GM12878 (cell line): ENCODE measurements at regions not wholly inside any gene's neighbourhood (a gene's known extent, or its start where the extent isn't known, plus 50 kb on each side); places are given as distances from the start of the nearest gene placed in this dataset.

Source experiments
- ATAC-seq: fragments of 200-7000 bp; cut with Tn5 transposase; 3 replicates; pipeline ENCODE4 v1.9.1; 2020; ENCODE audit warnings: mild to moderate bottlenecking, moderate library complexity
- BruUV-seq: library from RNA; stranded (reverse); fragments of 400-500 nt; replicated peaks from 2 replicates; lab custom pipeline; 2021; lab: Mats Ljungman, UMichigan
- CTCF ChIA-PET: fragments of 300-600 bp; sonication (Branson Sonifier 250); formaldehyde crosslinking; extraction: SDS; loops from one replicate; lab custom pipeline; 2021; ENCODE audit warnings: inconsistent platforms; lab: Yijun Ruan, JAX
- POLR2A ChIA-PET: fragments of 350-600 bp; formaldehyde crosslinking; extraction: SDS; loops from one replicate; lab custom pipeline; 2021; ENCODE audit warnings: inconsistent platforms; lab: Charles Lee
- RAD21 ChIA-PET: fragments of 300-600 bp; sonication (Branson Sonifier 250); formaldehyde crosslinking; loops from one replicate; lab custom pipeline; 2023; ENCODE audit warnings: antibody characterized with exemption; ENCODE audit not compliant: unreplicated experiment; lab: Charles Lee
- SMC1A ChIA-PET: fragments of 300-600 bp; sonication (Branson Sonifier 250); formaldehyde crosslinking; loops from one replicate; lab custom pipeline; 2023; ENCODE audit not compliant: unreplicated experiment, uncharacterized antibody; lab: Charles Lee
- DNase-seq: peaks from one replicate; pipeline ENCODE4 v3.0.0-alpha.2; 2011; ENCODE audit warnings: low read depth, low spot score
- FAIRE-seq: peaks from 3 replicates; lab custom pipeline; 2011; peaks lifted over from hg19 to GRCh38; lab: Jason Lieb, UNC
- H2AFZ ChIP-seq: 2 replicates; pipeline ENCODE4 v1.6.0; 2011; ENCODE audit warnings: low read depth, low read length, control low read depth; ENCODE audit not compliant: control insufficient read depth
- H3K27ac ChIP-seq: 2 replicates; pipeline ENCODE4 v1.5.1; 2011; ENCODE audit warnings: control low read depth; ENCODE audit not compliant: control insufficient read depth, insufficient read depth
- H3K27me3 ChIP-seq, 2 experiments: replicated peaks in 1 of 2; 2 replicates each; pipeline versions ENCODE4 v1.6.0 to v1.6.1; 2011; ENCODE audit warnings: low read length in 1 of 2; ENCODE audit not compliant: control insufficient read depth in 2 of 2, insufficient read depth in 2 of 2
- H3K36me3 ChIP-seq, 2 experiments: 2 replicates each; pipeline ENCODE4 v1.5.1; 2011; ENCODE audit warnings: low read length in 1 of 2; ENCODE audit not compliant: control insufficient read depth in 2 of 2, insufficient read depth in 2 of 2
- H3K4me1 ChIP-seq: 2 replicates; pipeline ENCODE4 v1.6.1; 2011; ENCODE audit warnings: mild to moderate bottlenecking, low read length, moderate library complexity, mixed read lengths; ENCODE audit not compliant: control insufficient read depth, insufficient read depth
- H3K4me2 ChIP-seq: 2 replicates; pipeline ENCODE4 v1.6.0; 2011; ENCODE audit warnings: control low read depth; ENCODE audit not compliant: control insufficient read depth, insufficient read depth
- H3K4me3 ChIP-seq: fragments of 200-600 bp; sonication (generic); 2 replicates; pipeline ENCODE4 v1.5.1; 2016
- H3K79me2 ChIP-seq: 2 replicates; pipeline ENCODE4 v1.6.0; 2011; ENCODE audit warnings: low read length; ENCODE audit not compliant: control insufficient read depth, insufficient read depth
- H3K9ac ChIP-seq: 2 replicates; pipeline ENCODE4 v1.8.0; 2011; ENCODE audit warnings: low read length, control low read depth, mixed read lengths; ENCODE audit not compliant: control insufficient read depth, insufficient read depth
- H3K9me3 ChIP-seq: replicated peaks from 3 replicates; pipeline ENCODE4 v1.5.1; 2011; ENCODE audit warnings: mild to moderate bottlenecking, low read length; ENCODE audit not compliant: control insufficient read depth, insufficient read depth
- H4K20me1 ChIP-seq: 2 replicates; pipeline ENCODE4 v1.6.0; 2011; ENCODE audit not compliant: control insufficient read depth, insufficient read depth
- CBX3 ChIP-seq: fragments of 200-600 bp; sonication (generic); IDR thresholded peaks from 2 replicates; pipeline ENCODE4 v1.6.1; 2016; ENCODE audit warnings: low read depth, borderline replicate concordance
- CTCF ChIP-seq, 3 experiments: IDR thresholded peaks in 2 of 3; conservative IDR thresholded peaks in 1 of 3; 2 replicates each; pipeline ENCODE4 v1.5.1; 2011; ENCODE audit warnings: low read depth in 3 of 3, low read length in 3 of 3, mild to moderate bottlenecking in 3 of 3, control low read depth in 2 of 3, moderate library complexity in 2 of 3, inconsistent platforms in 1 of 3, mixed read lengths in 1 of 3; ENCODE audit not compliant: control insufficient read depth in 2 of 3, insufficient read depth in 1 of 3; ENCODE audit errors: extremely low read depth in 1 of 3
- NR2F1 ChIP-seq: fragments of 450-650 bp; conservative IDR thresholded peaks from 2 replicates; pipeline ENCODE4 v1.6.1; 2017; ENCODE audit warnings: mild to moderate bottlenecking
- SMAD1 ChIP-seq: fragments of 450-650 bp; IDR thresholded peaks from 2 replicates; pipeline ENCODE4 v1.6.1; 2018; ENCODE audit warnings: mild to moderate bottlenecking, low read depth; ENCODE audit not compliant: partially characterized antibody
- SREBF2 ChIP-seq: IDR thresholded peaks from 2 replicates; pipeline ENCODE4 v1.6.1; 2012; ENCODE audit warnings: mild to moderate bottlenecking, low read length
- ZBED1 ChIP-seq: IDR thresholded peaks from 2 replicates; pipeline ENCODE4 v1.6.1; 2016; ENCODE audit warnings: borderline replicate concordance
- WGBS: methylation state at CpG from one replicate; pipeline ENCODE4 v1.1.6; 2016; ENCODE audit warnings: low lambda C conversion rate; ENCODE audit not compliant: insufficient replicate concordance, insufficient coverage; ENCODE audit errors: missing lambda C conversion rate; 5-methylcytosine and 5-hydroxymethylcytosine counted together
- in situ Hi-C: fragments of 300-500 bp; cut with MboI; formaldehyde crosslinking; loops from 9 replicates; pipeline ENCODE4 v1.14.3; 2018; ENCODE audit warnings: mixed read lengths
- intact Hi-C: fragments of 100-400 bp; cut with micrococcal nuclease; formaldehyde crosslinking; loops from one replicate; pipeline ENCODE4 v1.14.2; 2022; ENCODE audit not compliant: unreplicated experiment
- TF ChIP-seq, protein P1 (sequence below): IDR thresholded peaks from 2 replicates; pipeline ENCODE4 v1.6.1; 2012; ENCODE audit warnings: low read depth, low read length, improper control_type of control experiment

DNA sequence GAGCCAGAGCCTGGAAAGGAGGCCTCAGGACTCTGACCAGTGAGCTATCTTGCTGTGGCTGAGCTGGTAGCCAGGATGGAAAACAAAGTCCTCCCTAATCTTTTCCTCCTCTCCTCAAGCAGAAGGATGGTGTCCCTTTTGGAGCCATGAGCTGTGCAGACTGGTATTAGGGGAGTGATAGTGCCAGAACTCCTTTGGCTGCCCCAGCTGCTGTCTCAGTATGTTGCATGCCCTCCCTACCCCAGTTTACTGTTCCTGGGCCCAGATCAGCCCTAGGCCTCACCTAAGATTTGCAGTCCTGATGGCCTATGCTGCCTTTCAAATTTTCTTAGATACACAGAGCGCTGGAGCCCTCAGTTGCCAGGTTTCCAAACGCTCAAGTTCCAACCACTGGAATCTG is 150.3 kb upstream of the ALG10B start:
- Histone ChIP-seq H3K27ac (no peak overlapping the region), H3K36me3 (no peaks in the 10 kb centered on the region), H3K9ac (no peak overlapping the region), H3K4me3 (no peak overlapping the region), H3K9me3 (no peaks in the 10 kb centered on the region; the same call in 2 of the 3 replicates), H3K79me2 (no peaks in the 10 kb centered on the region), H2AFZ (no peak overlapping the region), H4K20me1 (no peaks in the 10 kb centered on the region), H3K27me3 (no peaks in the 10 kb centered on the region), H3K4me2 (no peak overlapping the region), H3K4me1 (no peaks in the 10 kb centered on the region)
- ATAC-seq (no peak), DNase-seq (no peak), FAIRE-seq (no peak)
- intact Hi-C loops, result no loop called here
- no TSS peak for BruUV-seq
- SMC1A ChIA-PET, result no interaction called here
- WGBS, result 97% methylated on average over 2 of the region's 2 CpGs
- CTCF ChIA-PET, result interaction anchor here (1.5 kb wide), 1 partner anchor 22 kb away, joined by 3 read pairs; no protein-coding TSS in a partner anchor
- in situ Hi-C loops, result no loop called here
- POLR2A ChIA-PET, result no interaction called here
- RAD21 ChIA-PET, result no interaction called here
- TF ChIP-seq SREBF2 (no peak), NR2F1 (no peak), ZBED1 (no peak), CTCF (IDR thresholded peaks at IDR 0.05 in 2 of 3, conservative IDR thresholded peaks at IDR 0.05 in 1 of 3; ENCODE audit: control insufficient read depth in 2 of 3, extremely low read depth in 1 of 3, insufficient read depth in 1 of 3, low read depth in 3 of 3, low read length in 3 of 3) (no peak), CBX3 (no peak), SMAD1 (no peak)
- TF ChIP-seq, protein P1, sequence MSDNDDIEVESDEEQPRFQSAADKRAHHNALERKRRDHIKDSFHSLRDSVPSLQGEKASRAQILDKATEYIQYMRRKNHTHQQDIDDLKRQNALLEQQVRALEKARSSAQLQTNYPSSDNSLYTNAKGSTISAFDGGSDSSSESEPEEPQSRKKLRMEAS, result no peak
